IMR-90 (cell line): ENCODE measurements at regions not wholly inside any gene's neighbourhood (a gene's known extent, or its start where the extent isn't known, plus 50 kb on each side); places are given as distances from the start of the nearest gene placed in this dataset.

ENCODE experiments used
- ATAC-seq: fragments of 200-7000 bp; cut with Tn5 transposase; 2 replicates; pipeline ENCODE4 v1.9.1; 2020; ENCODE audit warnings: low read depth, mild to moderate bottlenecking, moderate library complexity
- BruUV-seq: library from RNA; stranded (reverse); fragments of 400-500 nt; replicated peaks from 2 replicates; lab custom pipeline; 2021; lab: Mats Ljungman, UMichigan
- CTCF ChIA-PET: fragments of 300-600 bp; formaldehyde crosslinking; extraction: SDS; loops from one replicate; lab custom pipeline; 2021; ENCODE audit warnings: antibody characterized with exemption; lab: Yijun Ruan, JAX
- POLR2A ChIA-PET: fragments of 300-600 bp; sonication (Branson Sonifier 250); formaldehyde crosslinking; loops from one replicate; lab custom pipeline; 2022; ENCODE audit warnings: antibody characterized with exemption; ENCODE audit not compliant: unreplicated experiment; lab: Charles Lee
- DNase-seq: peaks from one replicate; pipeline ENCODE4 v3.0.0; 2013
- H2AFZ ChIP-seq: replicated peaks from 2 replicates; pipeline ENCODE3; 2013; ENCODE audit warnings: low read length, mild to moderate bottlenecking; ENCODE audit not compliant: poor library complexity
- H2AK5ac ChIP-seq: 2 replicates; pipeline ENCODE4 v1.6.1; 2013; ENCODE audit warnings: low read depth, low read length, inconsistent platforms
- H2AK9ac ChIP-seq: replicated peaks from 2 replicates; pipeline ENCODE3; 2013; ENCODE audit warnings: mild to moderate bottlenecking, low read depth, low read length, moderate library complexity; ENCODE audit not compliant: poor library complexity
- H2BK120ac ChIP-seq: 2 replicates; pipeline ENCODE4 v1.6.1; 2013; ENCODE audit warnings: low read depth, low read length, inconsistent platforms
- H2BK15ac ChIP-seq: 3 replicates; pipeline ENCODE4 v1.6.1; 2013; ENCODE audit warnings: low read depth, low read length, inconsistent platforms
- H2BK20ac ChIP-seq: 2 replicates; pipeline ENCODE4 v1.6.1; 2013; ENCODE audit warnings: low read depth, mild to moderate bottlenecking, inconsistent platforms, low read length, moderate library complexity
- H2BK5ac ChIP-seq: 2 replicates; pipeline ENCODE4 v1.6.1; 2013; ENCODE audit warnings: mild to moderate bottlenecking, low read depth, low read length, inconsistent platforms; ENCODE audit not compliant: poor library complexity, severe bottlenecking
- H3K14ac ChIP-seq: replicated peaks from 2 replicates; pipeline ENCODE4 v1.6.1; 2013; ENCODE audit warnings: low read depth, low read length, inconsistent platforms
- H3K18ac ChIP-seq: 2 replicates; pipeline ENCODE4 v1.6.1; 2013; ENCODE audit warnings: low read depth, low read length, control low read depth
- H3K23ac ChIP-seq: 2 replicates; pipeline ENCODE4 v1.6.1; 2013; ENCODE audit warnings: low read depth, low read length, inconsistent platforms
- H3K27ac ChIP-seq: 2 replicates; pipeline ENCODE4 v1.5.1; 2013; ENCODE audit warnings: mild to moderate bottlenecking, control low read depth, low read length; ENCODE audit not compliant: insufficient read depth
- H3K27me3 ChIP-seq: 2 replicates; pipeline ENCODE4 v1.6.1; 2013; ENCODE audit warnings: low read length; ENCODE audit not compliant: control insufficient read depth, insufficient read depth
- H3K36me3 ChIP-seq: 2 replicates; pipeline ENCODE4 v1.6.1; 2013; ENCODE audit warnings: low read length, mixed read lengths; ENCODE audit not compliant: control insufficient read depth, insufficient read depth
- H3K4ac ChIP-seq: 2 replicates; pipeline ENCODE4 v1.6.1; 2013; ENCODE audit warnings: low read depth, low read length, inconsistent platforms
- H3K4me1 ChIP-seq: 2 replicates; pipeline ENCODE4 v1.6.1; 2013; ENCODE audit warnings: low read length, mixed read lengths; ENCODE audit not compliant: control insufficient read depth, insufficient read depth
- H3K4me2 ChIP-seq: 2 replicates; pipeline ENCODE4 v1.6.1; 2013; ENCODE audit warnings: low read depth, mild to moderate bottlenecking, control low read depth, low read length, moderate library complexity
- H3K4me3 ChIP-seq: 2 replicates; pipeline ENCODE4 v1.5.1; 2013; ENCODE audit warnings: low read depth, mild to moderate bottlenecking, control low read depth, low read length, moderate library complexity; ENCODE audit not compliant: insufficient read depth
- H3K56ac ChIP-seq: 2 replicates; pipeline ENCODE4 v1.6.1; 2013; ENCODE audit warnings: low read length, inconsistent platforms; ENCODE audit not compliant: insufficient read depth; ENCODE audit errors: extremely low read depth
- H3K79me1 ChIP-seq, 2 experiments: 2 replicates each; pipeline ENCODE4 v1.6.1; 2013; ENCODE audit warnings: low read length in 2 of 2, inconsistent platforms in 1 of 2, low read depth in 1 of 2
- H3K9ac ChIP-seq: 2 replicates; pipeline ENCODE4 v1.6.1; 2013; ENCODE audit warnings: low read depth, low read length, control low read depth
- H3K9me1 ChIP-seq: 2 replicates; pipeline ENCODE4 v1.6.1; 2013; ENCODE audit warnings: low read length, inconsistent platforms; ENCODE audit not compliant: insufficient read depth
- H3K9me3 ChIP-seq: 2 replicates; pipeline ENCODE4 v1.6.1; 2013; ENCODE audit warnings: low read length; ENCODE audit not compliant: control insufficient read depth, insufficient read depth
- H4K20me1 ChIP-seq: 2 replicates; pipeline ENCODE4 v1.6.1; 2013; ENCODE audit warnings: low read length, inconsistent platforms; ENCODE audit not compliant: insufficient read depth
- H4K5ac ChIP-seq: 2 replicates; pipeline ENCODE4 v1.6.1; 2013; ENCODE audit warnings: mild to moderate bottlenecking, low read depth, low read length, control low read depth
- H4K8ac ChIP-seq, 2 experiments: 2 replicates each; pipeline ENCODE4 v1.6.1; 2013; ENCODE audit warnings: low read depth in 2 of 2, low read length in 2 of 2, control low read depth in 1 of 2, inconsistent platforms in 1 of 2
- H4K91ac ChIP-seq: 2 replicates; pipeline ENCODE4 v1.6.1; 2013; ENCODE audit warnings: low read depth, low read length, inconsistent platforms; ENCODE audit not compliant: insufficient read depth
- BHLHE40 ChIP-seq: fragments of 150-350 bp; IDR thresholded peaks from 2 replicates; pipeline ENCODE4 v1.6.1; 2016; ENCODE audit warnings: mild to moderate bottlenecking, low read depth, low read length
- CEBPB ChIP-seq: IDR thresholded peaks from 2 replicates; pipeline ENCODE4 v1.6.1; 2012; ENCODE audit warnings: low read depth, low read length, improper control_type of control experiment
- CHD1 ChIP-seq: IDR thresholded peaks from 2 replicates; pipeline ENCODE4 v1.6.1; 2012; ENCODE audit warnings: low read depth, low read length, improper control_type of control experiment
- ELK1 ChIP-seq: fragments of 150-350 bp; IDR thresholded peaks from 2 replicates; pipeline ENCODE4 v1.6.1; 2016; ENCODE audit warnings: low read depth, mild to moderate bottlenecking, low read length, moderate library complexity, borderline replicate concordance
- FOS ChIP-seq: fragments of 150-350 bp; IDR thresholded peaks from 2 replicates; pipeline ENCODE4 v1.6.1; 2016; ENCODE audit warnings: low read depth, low read length
- MAFK ChIP-seq: IDR thresholded peaks from 2 replicates; pipeline ENCODE4 v1.6.1; 2012; ENCODE audit warnings: low read depth, low read length, improper control_type of control experiment
- MAZ ChIP-seq: IDR thresholded peaks from 2 replicates; pipeline ENCODE4 v1.6.1; 2012; ENCODE audit warnings: low read depth, mild to moderate bottlenecking, low read length, improper control_type of control experiment, moderate library complexity, borderline replicate concordance
- MXI1 ChIP-seq: IDR thresholded peaks from 2 replicates; pipeline ENCODE4 v1.6.1; 2012; ENCODE audit warnings: low read depth, mild to moderate bottlenecking, low read length, moderate library complexity, borderline replicate concordance
- NFE2L2 ChIP-seq: fragments of 150-350 bp; IDR thresholded peaks from 2 replicates; pipeline ENCODE4 v1.6.1; 2016; ENCODE audit warnings: low read depth, mild to moderate bottlenecking, low read length
- POLR2A ChIP-seq: IDR thresholded peaks from 2 replicates; pipeline ENCODE4 v1.6.1; 2012; ENCODE audit warnings: mild to moderate bottlenecking, low read depth, low read length
- RAD21 ChIP-seq: IDR thresholded peaks from 2 replicates; pipeline ENCODE4 v1.6.1; 2012; ENCODE audit warnings: low read length, improper control_type of control experiment
- RCOR1 ChIP-seq: IDR thresholded peaks from 2 replicates; pipeline ENCODE4 v1.6.1; 2012; ENCODE audit warnings: mild to moderate bottlenecking, low read length, improper control_type of control experiment; ENCODE audit not compliant: insufficient replicate concordance
- RFX5 ChIP-seq: IDR thresholded peaks from 2 replicates; pipeline ENCODE4 v1.8.0; 2012; ENCODE audit warnings: low read depth, mild to moderate bottlenecking, low read length, moderate library complexity
- USF2 ChIP-seq: fragments of 150-350 bp; IDR thresholded peaks from 2 replicates; pipeline ENCODE4 v1.6.1; 2017; ENCODE audit warnings: mild to moderate bottlenecking, antibody characterized with exemption, low read length, low read depth
- WGBS, 2 experiments: methylation state at CpG; one replicate each; pipeline versions ENCODE4 v1.1.5 to v1.1.7; 2013; ENCODE audit warnings: missing lambda C conversion rate in 2 of 2; ENCODE audit not compliant: insufficient read length in 1 of 2; ENCODE audit errors: extremely low coverage in 2 of 2; 5-methylcytosine and 5-hydroxymethylcytosine counted together
- dilution Hi-C: fragments of 300-500 bp; cut with HindIII; formaldehyde crosslinking; loops from one replicate; pipeline ENCODE4 v1.14.3; 2018; ENCODE audit warnings: low sequenced_read_pairs; ENCODE audit not compliant: unreplicated experiment
- in situ Hi-C: fragments of 300-500 bp; cut with MboI; formaldehyde crosslinking; loops from 3 replicates; pipeline ENCODE4 v1.14.3; 2019; ENCODE audit warnings: low sequenced_read_pairs, inconsistent platforms, mixed read lengths
- intact Hi-C: fragments of 100-400 bp; cut with micrococcal nuclease; formaldehyde crosslinking; loops from 2 replicates; pipeline ENCODE4 v1.10.0; 2022
- TF ChIP-seq, protein P1 (sequence below): conservative IDR thresholded peaks from 2 replicates; pipeline ENCODE4 v1.5.1; 2012; ENCODE audit warnings: mild to moderate bottlenecking, low read depth, low read length, improper control_type of control experiment

DNA sequence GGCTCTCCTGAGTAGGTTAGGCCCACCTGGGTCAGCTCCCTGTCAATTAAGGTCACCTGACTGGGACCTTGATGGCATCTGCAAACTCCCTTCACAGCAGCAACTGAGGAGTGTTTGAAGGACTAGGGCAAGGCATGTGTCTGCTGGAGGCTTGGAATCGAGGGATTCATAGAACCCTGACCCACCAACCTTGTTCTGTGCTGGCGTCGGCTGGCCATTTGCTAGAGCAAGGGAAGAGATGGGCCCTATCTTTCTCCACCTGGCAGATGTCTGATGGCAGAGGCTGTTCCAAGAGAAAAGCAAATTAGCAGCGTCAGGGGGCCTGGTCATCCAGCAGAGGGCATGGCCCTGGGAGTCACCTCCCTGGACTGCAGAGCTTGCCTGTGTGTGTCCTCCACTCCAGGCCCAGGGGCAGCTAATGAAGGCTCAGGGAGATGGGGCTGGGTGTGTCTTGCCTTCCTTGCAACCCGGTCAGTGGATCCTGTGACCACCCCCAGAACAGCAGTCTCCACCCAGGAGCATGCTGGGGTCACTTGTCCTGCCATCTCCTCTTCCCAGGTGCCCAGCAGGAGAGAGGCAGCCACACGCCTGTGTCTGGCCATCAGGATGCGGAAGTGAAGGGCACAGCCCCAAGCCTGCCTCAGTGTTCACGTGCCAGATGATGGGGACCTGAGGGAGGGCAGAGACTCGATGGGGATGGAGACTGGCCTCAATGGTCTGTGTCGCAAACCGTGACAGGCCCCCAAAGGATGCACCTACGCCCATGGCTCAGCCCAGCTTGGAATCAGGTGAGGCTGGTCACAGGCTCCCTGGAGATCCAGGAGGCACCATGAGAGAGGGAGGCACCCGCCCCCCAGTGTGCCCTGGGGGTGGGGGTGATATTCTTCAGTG, 53.9 kb downstream of the BARX1 start:
- BruUV-seq, result no TSS peak
- H2AK9ac ChIP-seq, result no peak overlapping the region
- in situ Hi-C loops (no loop called here), dilution Hi-C loops (no loop called here), intact Hi-C loops (no loop called here)
- no peaks in the 10 kb centered on the region for H3K36me3 ChIP-seq
- no peak overlapping the region for H3K9ac ChIP-seq
- no peak overlapping the region for H3K4ac ChIP-seq
- H3K14ac ChIP-seq, result no peak overlapping the region
- DNase-seq (no peak), ATAC-seq (no peak)
- no peak overlapping the region for H3K4me3 ChIP-seq
- H3K27me3 ChIP-seq, result no peaks in the 10 kb centered on the region; the same call in 1 of the 2 replicates
- no peak overlapping the region for H3K23ac ChIP-seq
- WGBS, 2 experiments, result 10% methylated on average over 2 of the region's 13 CpGs; no CpG with 5 or more reads in 1 of the 2 experiments
- no peak overlapping the region for H2BK20ac ChIP-seq
- H3K4me1 ChIP-seq, result no peaks in the 10 kb centered on the region
- H3K79me1 ChIP-seq, result no peaks in the 10 kb centered on the region
- no peak overlapping the region for H4K8ac ChIP-seq
- H2BK15ac ChIP-seq, result no peak overlapping the region
- no peak overlapping the region for H3K27ac ChIP-seq
- no peak overlapping the region for H2BK120ac ChIP-seq
- H4K91ac ChIP-seq, result no peak overlapping the region
- no peak overlapping the region for H2BK5ac ChIP-seq
- ChIA-PET POLR2A (no interaction called here), CTCF (no interaction called here)
- H4K20me1 ChIP-seq, result no peaks in the 10 kb centered on the region
- H3K18ac ChIP-seq, result no peak overlapping the region
- H2AFZ ChIP-seq, result no peak overlapping the region
- H3K9me3 ChIP-seq, result no peaks in the 10 kb centered on the region
- no peak overlapping the region for H2AK5ac ChIP-seq
- no peak overlapping the region for H3K4me2 ChIP-seq
- H4K5ac ChIP-seq, result no peak overlapping the region
- H3K56ac ChIP-seq, result no peak overlapping the region
- no peaks in the 10 kb centered on the region for H3K9me1 ChIP-seq
- TF ChIP-seq ELK1, result no peak
- no peak for TF ChIP-seq USF2
- TF ChIP-seq MAZ, result no peak
- TF ChIP-seq CEBPB, result no peak
- TF ChIP-seq BHLHE40, result no peak
- TF ChIP-seq, protein P1, sequence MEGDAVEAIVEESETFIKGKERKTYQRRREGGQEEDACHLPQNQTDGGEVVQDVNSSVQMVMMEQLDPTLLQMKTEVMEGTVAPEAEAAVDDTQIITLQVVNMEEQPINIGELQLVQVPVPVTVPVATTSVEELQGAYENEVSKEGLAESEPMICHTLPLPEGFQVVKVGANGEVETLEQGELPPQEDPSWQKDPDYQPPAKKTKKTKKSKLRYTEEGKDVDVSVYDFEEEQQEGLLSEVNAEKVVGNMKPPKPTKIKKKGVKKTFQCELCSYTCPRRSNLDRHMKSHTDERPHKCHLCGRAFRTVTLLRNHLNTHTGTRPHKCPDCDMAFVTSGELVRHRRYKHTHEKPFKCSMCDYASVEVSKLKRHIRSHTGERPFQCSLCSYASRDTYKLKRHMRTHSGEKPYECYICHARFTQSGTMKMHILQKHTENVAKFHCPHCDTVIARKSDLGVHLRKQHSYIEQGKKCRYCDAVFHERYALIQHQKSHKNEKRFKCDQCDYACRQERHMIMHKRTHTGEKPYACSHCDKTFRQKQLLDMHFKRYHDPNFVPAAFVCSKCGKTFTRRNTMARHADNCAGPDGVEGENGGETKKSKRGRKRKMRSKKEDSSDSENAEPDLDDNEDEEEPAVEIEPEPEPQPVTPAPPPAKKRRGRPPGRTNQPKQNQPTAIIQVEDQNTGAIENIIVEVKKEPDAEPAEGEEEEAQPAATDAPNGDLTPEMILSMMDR, result no peak
- TF ChIP-seq POLR2A, result no peak
- TF ChIP-seq NFE2L2, result no peak
- no peak for TF ChIP-seq CHD1
- TF ChIP-seq MXI1, result no peak
- TF ChIP-seq RFX5, result no peak
- no peak for TF ChIP-seq FOS
- TF ChIP-seq RAD21, result no peak
- TF ChIP-seq RCOR1, result no peak
- TF ChIP-seq MAFK, result no peak
